Liver (tissue), 1 donor: ENCODE measurements at regions not wholly inside any gene's neighbourhood (a gene's known extent, or its start where the extent isn't known, plus 50 kb on each side); places are given as distances from the start of the nearest gene placed in this dataset. TPM values are rescaled to one million over a fixed set of nuclear protein-coding genes. Genes with fewer than 3 reads are reported as not detected.

ENCODE experiments used
- small RNA-seq: library from RNA; depleted of rRNA; stranded (forward); fragments of <200 nt; gene quantifications from one replicate; pipeline ENCODE3, GENCODE V24; 2014

Small RNA genes in the stretch of these regions (small RNA-seq; reads per million reads assigned to genes)
- not detected for gene RNU6ATAC42P
